GM12875 (cell line): ENCODE measurements at regions not wholly inside any gene's neighbourhood (a gene's known extent, or its start where the extent isn't known, plus 50 kb on each side); places are given as distances from the start of the nearest gene placed in this dataset.

Experiments used
- H3K4me3 ChIP-seq: one replicate; pipeline ENCODE4 v1.5.1; 2011; ENCODE audit warnings: low read depth, low read length, control low read depth
- CTCF ChIP-seq: IDR thresholded peaks from 2 replicates; pipeline ENCODE4 v1.5.1; 2011; ENCODE audit warnings: low read depth, mild to moderate bottlenecking, control low read depth, inconsistent platforms, low read length, moderate library complexity, borderline replicate concordance; ENCODE audit not compliant: insufficient read depth

- TF ChIP-seq CTCF = no peak
These were observed 154.3 kb upstream of the ID4 start for GRCh38 chr6:19682859-19683258.

GRCh38 chr6:19690325-19691075 is 146.7 kb upstream of the ID4 start:
- TF ChIP-seq CTCF = no peak
- H3K4me3 ChIP-seq = no peak overlapping the region

More at GRCh38 chr6:19682859-19683258, 154.3 kb upstream of the ID4 start:
- no peak overlapping the region for H3K4me3 ChIP-seq

- H3K4me3 ChIP-seq = no peak overlapping the region
- TF ChIP-seq CTCF = no peak
These were observed 145.6 kb upstream of the ID4 start for GRCh38 chr6:19691465-19692167.

GRCh38 chr6:19692506-19693298 is 144.5 kb upstream of the ID4 start:
- no peak overlapping the region for H3K4me3 ChIP-seq
- no peak for TF ChIP-seq CTCF

- no peak overlapping the region for H3K4me3 ChIP-seq
- no peak for TF ChIP-seq CTCF
These were observed 142.5 kb upstream of the ID4 start for GRCh38 chr6:19694697-19695096.

GRCh38 chr6:19697744-19698290 is 139.4 kb upstream of the ID4 start:
- no peak for TF ChIP-seq CTCF

More at GRCh38 chr6:19697744-19698290, 139.4 kb upstream of the ID4 start:
- H3K4me3 ChIP-seq = no peak overlapping the region
